CD4-positive, CD25-positive, alpha-beta regulatory T cell (primary cell): ENCODE measurements at regions not wholly inside any gene's neighbourhood (a gene's known extent, or its start where the extent isn't known, plus 50 kb on each side); places are given as distances from the start of the nearest gene placed in this dataset.

Source experiments
- ATAC-seq, 2 donors: fragments of 150-1000 bp; cut with Tn5 transposase; one replicate each; pipeline ENCODE4 v1.10.0; 2021; ENCODE audit warnings: low read depth in 2 of 2, moderate number of reproducible peaks in 2 of 2, moderate library complexity in 1 of 2
- DNase-seq, 3 donors: peaks; one replicate each; pipeline versions ENCODE4 v3.0.0 to v3.0.0-alpha.2; 2012 to 2022; ENCODE audit warnings: mixed read lengths in 1 of 3
- H3K27ac ChIP-seq: one replicate; pipeline ENCODE4 v1.7.0; 2013; ENCODE audit warnings: mild to moderate bottlenecking, low read length; ENCODE audit not compliant: insufficient read depth, poor library complexity, severe bottlenecking
- H3K27me3 ChIP-seq: one replicate; pipeline ENCODE4 v1.7.0; 2013; ENCODE audit warnings: low read length; ENCODE audit not compliant: control insufficient read depth, insufficient read depth
- H3K36me3 ChIP-seq: one replicate; pipeline ENCODE4 v1.7.0; 2013; ENCODE audit warnings: mild to moderate bottlenecking, low read length, moderate library complexity; ENCODE audit not compliant: control insufficient read depth, insufficient read depth
- H3K4me1 ChIP-seq: 2 replicates; pipeline ENCODE4 v1.7.0; 2013; ENCODE audit warnings: mild to moderate bottlenecking, low read length; ENCODE audit not compliant: insufficient read depth, control insufficient read depth, poor library complexity, severe bottlenecking
- H3K4me3 ChIP-seq: one replicate; pipeline ENCODE4 v1.7.0; 2013; ENCODE audit warnings: low read depth, mild to moderate bottlenecking, low read length, moderate library complexity
- H3K9me3 ChIP-seq, 2 experiments: 1 replicate in 1 of 2; 2 replicates in 1 of 2; pipeline ENCODE4 v1.7.0; 2013; ENCODE audit warnings: low read length in 2 of 2, mild to moderate bottlenecking in 1 of 2, moderate library complexity in 1 of 2; ENCODE audit not compliant: control insufficient read depth in 2 of 2
- H3K27ac Mint-ChIP-seq, 3 donors: one replicate each; pipeline ENCODE4 v1.8.0; 2020 to 2022; ENCODE audit warnings: mild to moderate bottlenecking in 3 of 3, mixed read lengths in 3 of 3, moderate library complexity in 2 of 3
- H3K27me3 Mint-ChIP-seq: one replicate; pipeline ENCODE4 v1.8.0; 2022; ENCODE audit warnings: mild to moderate bottlenecking, mixed read lengths
- H3K36me3 Mint-ChIP-seq: one replicate; pipeline ENCODE4 v1.8.0; 2020; ENCODE audit warnings: mixed read lengths
- H3K4me1 Mint-ChIP-seq, 4 donors: one replicate each; pipeline ENCODE4 v1.8.0; 2020 to 2022; ENCODE audit warnings: mixed read lengths in 4 of 4, mild to moderate bottlenecking in 1 of 4
- H3K4me3 Mint-ChIP-seq, 4 donors: one replicate each; pipeline ENCODE4 v1.8.0; 2020 to 2022; ENCODE audit warnings: mild to moderate bottlenecking in 4 of 4, mixed read lengths in 4 of 4, moderate library complexity in 3 of 4
- H3K9me3 Mint-ChIP-seq, 7 donors: one replicate each; pipeline ENCODE4 v1.8.0; 2020 to 2022; ENCODE audit warnings: mixed read lengths in 7 of 7, mild to moderate bottlenecking in 3 of 7, moderate library complexity in 2 of 7

GRCh38 chr11:104655066-104655465 is 243.2 kb downstream of the CASP12 start:
- no peak for ATAC-seq
- Mint-ChIP-seq H3K9me3 (peaks cover 0 to 7% (median 1%) of the 10 kb centered on the region in 7 donors), H3K4me3 (no peak overlapping the region), H3K27me3 (no peaks in the 10 kb centered on the region), H3K36me3 (peaks cover 5% of the 10 kb centered on the region), H3K4me1 (peaks cover 14 to 28% (median 23%) of the 10 kb centered on the region in 4 donors), H3K27ac (no peak overlapping the region)
- no peaks in the 10 kb centered on the region for H3K4me1 ChIP-seq
- no peak overlapping the region for H3K27ac ChIP-seq
- DNase-seq: no peak
- H3K27me3 ChIP-seq: no peaks in the 10 kb centered on the region
- peaks cover 0 to 1% of the 10 kb centered on the region in 2 experiments for H3K9me3 ChIP-seq
- no peak overlapping the region for H3K4me3 ChIP-seq
- no peaks in the 10 kb centered on the region for H3K36me3 ChIP-seq

GRCh38 chr11:104654181-104654813 is 244.0 kb downstream of the CASP12 start:
- no peaks in the 10 kb centered on the region for H3K27me3 Mint-ChIP-seq
- H3K36me3 ChIP-seq: no peaks in the 10 kb centered on the region
- H3K9me3 ChIP-seq: peaks cover 0 to 1% of the 10 kb centered on the region in 2 experiments
- peaks cover 14 to 33% (median 25%) of the 10 kb centered on the region in 4 donors for H3K4me1 Mint-ChIP-seq
- no peaks in the 10 kb centered on the region for H3K36me3 Mint-ChIP-seq
- H3K27ac Mint-ChIP-seq: no peak overlapping the region
- no peaks in the 10 kb centered on the region for H3K4me1 ChIP-seq
- no peak for DNase-seq
- ATAC-seq: no peak
- H3K27ac ChIP-seq: no peak overlapping the region
- no peak overlapping the region for H3K4me3 ChIP-seq
- H3K4me3 Mint-ChIP-seq: no peak overlapping the region
- no peaks in the 10 kb centered on the region for H3K27me3 ChIP-seq
- H3K9me3 Mint-ChIP-seq: peaks cover 0 to 8% (median 2%) of the 10 kb centered on the region in 7 donors

GRCh38 chr11:104653407-104653806 is 244.9 kb downstream of the CASP12 start:
- Mint-ChIP-seq H3K27me3 (no peaks in the 10 kb centered on the region), H3K36me3 (no peaks in the 10 kb centered on the region), H3K9me3 (peaks cover 0 to 7% (median 2%) of the 10 kb centered on the region in 7 donors), H3K4me1 (peaks cover 17 to 39% (median 26%) of the 10 kb centered on the region in 4 donors), H3K27ac (no peak overlapping the region), H3K4me3 (no peak overlapping the region)
- ATAC-seq: peak in 1 of 2 donors; percentile 34
- Histone ChIP-seq H3K4me1 (peaks cover 3% of the 10 kb centered on the region), H3K36me3 (no peaks in the 10 kb centered on the region), H3K4me3 (peak overlapping the region; percentile 34), H3K9me3 (peaks cover 0 to 1% of the 10 kb centered on the region in 2 experiments), H3K27me3 (no peaks in the 10 kb centered on the region), H3K27ac (no peak overlapping the region)
- DNase-seq: peak in 1 of 3 donors; percentile 23

GRCh38 chr11:104652996-104653395 is 245.3 kb downstream of the CASP12 start:
- H3K27ac ChIP-seq: no peak overlapping the region

GRCh38 chr11:104650234-104650633 is 248.0 kb downstream of the CASP12 start:
- no peaks in the 10 kb centered on the region for H3K27me3 ChIP-seq
- no peak overlapping the region for H3K4me3 ChIP-seq
- no peaks in the 10 kb centered on the region for H3K36me3 Mint-ChIP-seq
- peaks cover 0 to 1% of the 10 kb centered on the region in 2 experiments for H3K9me3 ChIP-seq
- no peaks in the 10 kb centered on the region for H3K27me3 Mint-ChIP-seq
- H3K27ac ChIP-seq: no peak overlapping the region
- H3K4me1 Mint-ChIP-seq: peaks cover 9 to 27% (median 13%) of the 10 kb centered on the region in 4 donors
- peaks cover 0 to 8% (median 2%) of the 10 kb centered on the region in 7 donors for H3K9me3 Mint-ChIP-seq
- H3K36me3 ChIP-seq: no peaks in the 10 kb centered on the region
- no peak overlapping the region for H3K4me3 Mint-ChIP-seq
- H3K4me1 ChIP-seq: peaks cover 3% of the 10 kb centered on the region
- DNase-seq: peak in 2 of 3 donors; percentile 12 to 31
- ATAC-seq: no peak
- no peak overlapping the region for H3K27ac Mint-ChIP-seq

More at GRCh38 chr11:104652996-104653395, 245.3 kb downstream of the CASP12 start:
- peak overlapping the region in 1 of 3 donors; percentile 20 for H3K27ac Mint-ChIP-seq
- no peak overlapping the region for H3K4me3 Mint-ChIP-seq
- Histone ChIP-seq H3K4me3 (peak overlapping the region; percentile 34), H3K36me3 (no peaks in the 10 kb centered on the region), H3K27me3 (no peaks in the 10 kb centered on the region), H3K9me3 (peaks cover 0 to 1% of the 10 kb centered on the region in 2 experiments), H3K4me1 (peaks cover 3% of the 10 kb centered on the region)
- peaks cover 17 to 39% (median 26%) of the 10 kb centered on the region in 4 donors for H3K4me1 Mint-ChIP-seq
- peaks cover 0 to 7% (median 2%) of the 10 kb centered on the region in 7 donors for H3K9me3 Mint-ChIP-seq
- no peaks in the 10 kb centered on the region for H3K27me3 Mint-ChIP-seq
- ATAC-seq: no peak
- no peaks in the 10 kb centered on the region for H3K36me3 Mint-ChIP-seq
- no peak for DNase-seq

GRCh38 chr11:104649002-104649401 is 249.3 kb downstream of the CASP12 start:
- Histone ChIP-seq H3K4me1 (peaks cover 3% of the 10 kb centered on the region), H3K36me3 (no peaks in the 10 kb centered on the region), H3K27me3 (no peaks in the 10 kb centered on the region), H3K27ac (no peak overlapping the region), H3K9me3 (peaks cover 0 to 1% of the 10 kb centered on the region in 2 experiments), H3K4me3 (no peak overlapping the region)
- H3K9me3 Mint-ChIP-seq: peaks cover 0 to 8% (median 2%) of the 10 kb centered on the region in 7 donors
- no peak for DNase-seq
- no peak overlapping the region for H3K4me3 Mint-ChIP-seq
- no peak for ATAC-seq
- no peak overlapping the region for H3K27ac Mint-ChIP-seq
- H3K36me3 Mint-ChIP-seq: no peaks in the 10 kb centered on the region
- peaks cover 9 to 27% (median 13%) of the 10 kb centered on the region in 4 donors for H3K4me1 Mint-ChIP-seq
- H3K27me3 Mint-ChIP-seq: no peaks in the 10 kb centered on the region

- DNase-seq: no peak
- no peaks in the 10 kb centered on the region for H3K36me3 ChIP-seq
- peak overlapping the region in 1 of 3 donors; percentile 48 for H3K27ac Mint-ChIP-seq
Observed at GRCh38 chr11:104645261-104646222, 252.7 kb downstream of the CASP12 start.

More at GRCh38 chr11:104645261-104646222, 252.7 kb downstream of the CASP12 start:
- no peaks in the 10 kb centered on the region for H3K27me3 Mint-ChIP-seq
- Histone ChIP-seq H3K4me3 (no peak overlapping the region), H3K9me3 (peaks cover 0 to 1% of the 10 kb centered on the region in 2 experiments), H3K27ac (no peak overlapping the region), H3K4me1 (peaks cover 3% of the 10 kb centered on the region), H3K27me3 (no peaks in the 10 kb centered on the region)
- H3K36me3 Mint-ChIP-seq: no peaks in the 10 kb centered on the region
- no peak overlapping the region for H3K4me3 Mint-ChIP-seq
- peaks cover 5 to 21% (median 6%) of the 10 kb centered on the region in 4 donors for H3K4me1 Mint-ChIP-seq
- no peak for ATAC-seq
- H3K9me3 Mint-ChIP-seq: peaks cover 0 to 8% (median 1%) of the 10 kb centered on the region in 7 donors
